Neural cell (in vitro differentiated cells): ENCODE measurements at regions not wholly inside any gene's neighbourhood (a gene's known extent, or its start where the extent isn't known, plus 50 kb on each side); places are given as distances from the start of the nearest gene placed in this dataset.

Experiments
- H2AFZ ChIP-seq: fragments of 200-600, 300-800 bp; sonication (generic), shearing (Covaris generic); 2 replicates; pipeline ENCODE4 v1.6.0; 2014; ENCODE audit warnings: low read depth, mild to moderate bottlenecking, antibody characterized with exemption, low read length, moderate library complexity
- H3F3A ChIP-seq: fragments of 200-600 bp; shearing (Covaris generic); 2 replicates; pipeline ENCODE4 v1.6.1; 2016; ENCODE audit warnings: mild to moderate bottlenecking, moderate library complexity, mixed read lengths, antibody characterized with exemption, low read length; ENCODE audit not compliant: insufficient read depth, poor library complexity, severe bottlenecking
- H3K27ac ChIP-seq: fragments of 200-600, 300-800 bp; sonication (generic), shearing (Covaris generic); 2 replicates; pipeline ENCODE4 v1.5.1; 2014; ENCODE audit warnings: mild to moderate bottlenecking, low read length, moderate library complexity
- H3K27me3 ChIP-seq: fragments of 300-800, 200-600 bp; sonication (generic), shearing (Covaris generic); 2 replicates; pipeline ENCODE4 v1.6.0; 2014; ENCODE audit warnings: mild to moderate bottlenecking, low read depth, low read length, moderate library complexity; ENCODE audit not compliant: insufficient read depth
- H3K36me3 ChIP-seq: fragments of 300-800, 200-600 bp; sonication (generic), shearing (Covaris generic); 2 replicates; pipeline ENCODE4 v1.5.1; 2014; ENCODE audit warnings: mild to moderate bottlenecking, antibody characterized with exemption, low read length, moderate library complexity; ENCODE audit not compliant: insufficient read depth
- H3K4me2 ChIP-seq: fragments of 300-800, 200-600 bp; sonication (generic), shearing (Covaris generic); 2 replicates; pipeline ENCODE4 v1.6.0; 2014; ENCODE audit warnings: mild to moderate bottlenecking, low read length
- H3K4me3 ChIP-seq: fragments of 300-800, 200-600 bp; sonication (generic), shearing (Covaris generic); 2 replicates; pipeline ENCODE4 v1.5.1; 2014; ENCODE audit warnings: mild to moderate bottlenecking, low read length, moderate library complexity
- H3K79me2 ChIP-seq: fragments of 200-600 bp; shearing (Covaris generic); replicated peaks from 2 replicates; pipeline ENCODE4 v1.6.0; 2014; ENCODE audit warnings: mild to moderate bottlenecking, low read length, moderate library complexity; ENCODE audit not compliant: insufficient read depth
- H3K9ac ChIP-seq: fragments of 300-800, 200-600 bp; sonication (generic), shearing (Covaris generic); 2 replicates; pipeline ENCODE4 v1.6.1; 2016; ENCODE audit warnings: mild to moderate bottlenecking, low read length, mixed read lengths
- H3K9me2 ChIP-seq: fragments of 200-600 bp; shearing (Covaris generic); 2 replicates; pipeline ENCODE4 v1.6.1; 2016; ENCODE audit warnings: mild to moderate bottlenecking, low read length, mixed read lengths; ENCODE audit not compliant: insufficient read depth
- H3K9me3 ChIP-seq: fragments of 200-600, 300-800 bp; sonication (generic), shearing (Covaris generic); 2 replicates; pipeline ENCODE4 v1.6.1; 2016; ENCODE audit warnings: mild to moderate bottlenecking, mixed run types, low read length, moderate library complexity, mixed read lengths
- H4K20me1 ChIP-seq: fragments of 200-600 bp; shearing (Covaris generic); 2 replicates; pipeline ENCODE4 v1.6.1; 2016; ENCODE audit warnings: mild to moderate bottlenecking, mixed run types; ENCODE audit not compliant: insufficient read depth
- EP300 ChIP-seq: fragments of 450-650 bp; conservative IDR thresholded peaks from 2 replicates; pipeline ENCODE4 v1.6.1; 2014; ENCODE audit warnings: antibody characterized with exemption, mild to moderate bottlenecking, moderate library complexity; ENCODE audit not compliant: poor library complexity, severe bottlenecking
- EZH2 ChIP-seq: fragments of 200-600, 300-800 bp; shearing (Covaris generic), sonication (generic); IDR thresholded peaks from 2 replicates; pipeline ENCODE4 v1.6.1; 2014; ENCODE audit warnings: antibody characterized with exemption, low read length, borderline replicate concordance, mild to moderate bottlenecking; ENCODE audit not compliant: insufficient read depth, poor library complexity, severe bottlenecking
- MXI1 ChIP-seq: fragments of 450-650 bp; conservative IDR thresholded peaks from 2 replicates; pipeline ENCODE4 v1.6.1; 2014; ENCODE audit warnings: antibody characterized with exemption, mild to moderate bottlenecking; ENCODE audit not compliant: poor library complexity, severe bottlenecking
- POLR2AphosphoS5 ChIP-seq: IDR thresholded peaks from 2 replicates; pipeline ENCODE4 v1.6.1; 2012
- RAD21 ChIP-seq: fragments of 450-650 bp; conservative IDR thresholded peaks from 2 replicates; pipeline ENCODE4 v1.6.1; 2014; ENCODE audit warnings: antibody characterized with exemption, mild to moderate bottlenecking, moderate library complexity
- REST ChIP-seq: IDR thresholded peaks from 2 replicates; pipeline ENCODE4 v1.6.1; 2012; ENCODE audit warnings: borderline replicate concordance
- SMC3 ChIP-seq: fragments of 450-650 bp; conservative IDR thresholded peaks from 2 replicates; pipeline ENCODE4 v1.6.1; 2014; ENCODE audit warnings: antibody characterized with exemption, mild to moderate bottlenecking, moderate library complexity; ENCODE audit not compliant: poor library complexity
- TAF1 ChIP-seq: IDR thresholded peaks from 2 replicates; pipeline ENCODE4 v1.6.1; 2012; ENCODE audit warnings: low read depth
- TF ChIP-seq, protein P1 (sequence below): fragments of 450-650 bp; IDR thresholded peaks from 2 replicates; pipeline ENCODE4 v1.5.1; 2014; ENCODE audit warnings: antibody characterized with exemption, mild to moderate bottlenecking, moderate library complexity; ENCODE audit not compliant: poor library complexity, severe bottlenecking

DNA sequence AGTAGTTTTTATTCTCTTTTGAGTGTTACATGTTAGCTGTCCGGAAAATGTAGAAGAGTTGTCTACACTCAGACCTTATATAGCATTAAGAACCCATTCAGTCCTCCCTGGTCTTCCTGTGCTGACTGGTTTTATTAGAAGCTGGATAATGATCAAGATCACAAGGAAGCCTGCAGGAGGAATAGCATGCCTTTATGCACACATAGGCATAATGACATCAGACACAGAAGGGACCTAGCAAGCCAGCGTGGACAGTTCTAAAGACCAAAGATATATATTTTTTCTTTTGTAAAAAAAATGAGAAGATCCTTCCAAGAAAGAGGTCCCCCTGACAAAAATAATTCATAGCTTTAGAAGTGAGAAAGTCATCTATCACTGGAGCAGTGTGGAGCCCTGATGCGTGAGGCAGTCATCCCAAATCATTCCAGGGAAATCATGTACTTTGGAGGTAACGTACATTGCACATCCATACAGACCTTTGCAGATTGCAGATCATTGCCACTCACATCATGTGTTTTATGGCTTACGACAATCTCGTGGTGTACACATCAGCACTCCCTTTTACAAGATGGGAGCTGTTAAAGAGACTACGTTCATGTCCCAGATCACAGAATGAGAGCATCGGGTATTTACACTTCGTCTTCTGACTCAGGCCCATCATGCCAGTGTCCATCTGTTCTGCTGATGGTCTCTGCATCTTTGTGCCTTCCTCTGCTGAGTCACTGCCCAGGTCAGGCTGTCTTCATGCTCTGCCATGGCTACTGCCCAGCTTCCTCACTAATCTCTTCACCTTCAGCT is 334.0 kb downstream of the SOCS6 start:
- Histone ChIP-seq H3F3A (no peaks in the 10 kb centered on the region), H3K27me3 (no peaks in the 10 kb centered on the region), H3K79me2 (no peaks in the 10 kb centered on the region), H2AFZ (no peak overlapping the region), H3K4me2 (no peak overlapping the region), H3K9me3 (no peaks in the 10 kb centered on the region), H4K20me1 (no peaks in the 10 kb centered on the region), H3K9ac (no peak overlapping the region), H3K4me3 (no peak overlapping the region), H3K27ac (no peak overlapping the region), H3K36me3 (no peaks in the 10 kb centered on the region), H3K9me2 (no peaks in the 10 kb centered on the region)
- TF ChIP-seq TAF1 (no peak), EP300 (no peak), MXI1 (no peak), EZH2 (no peak), POLR2AphosphoS5 (no peak)
- TF ChIP-seq, protein P1, sequence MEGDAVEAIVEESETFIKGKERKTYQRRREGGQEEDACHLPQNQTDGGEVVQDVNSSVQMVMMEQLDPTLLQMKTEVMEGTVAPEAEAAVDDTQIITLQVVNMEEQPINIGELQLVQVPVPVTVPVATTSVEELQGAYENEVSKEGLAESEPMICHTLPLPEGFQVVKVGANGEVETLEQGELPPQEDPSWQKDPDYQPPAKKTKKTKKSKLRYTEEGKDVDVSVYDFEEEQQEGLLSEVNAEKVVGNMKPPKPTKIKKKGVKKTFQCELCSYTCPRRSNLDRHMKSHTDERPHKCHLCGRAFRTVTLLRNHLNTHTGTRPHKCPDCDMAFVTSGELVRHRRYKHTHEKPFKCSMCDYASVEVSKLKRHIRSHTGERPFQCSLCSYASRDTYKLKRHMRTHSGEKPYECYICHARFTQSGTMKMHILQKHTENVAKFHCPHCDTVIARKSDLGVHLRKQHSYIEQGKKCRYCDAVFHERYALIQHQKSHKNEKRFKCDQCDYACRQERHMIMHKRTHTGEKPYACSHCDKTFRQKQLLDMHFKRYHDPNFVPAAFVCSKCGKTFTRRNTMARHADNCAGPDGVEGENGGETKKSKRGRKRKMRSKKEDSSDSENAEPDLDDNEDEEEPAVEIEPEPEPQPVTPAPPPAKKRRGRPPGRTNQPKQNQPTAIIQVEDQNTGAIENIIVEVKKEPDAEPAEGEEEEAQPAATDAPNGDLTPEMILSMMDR, result no peak

GRCh38 chr18:70621710-70622109 is 332.9 kb downstream of the SOCS6 start:
- Histone ChIP-seq H3K36me3 (no peaks in the 10 kb centered on the region), H4K20me1 (no peaks in the 10 kb centered on the region), H2AFZ (no peak overlapping the region), H3K9ac (no peak overlapping the region), H3K4me3 (no peak overlapping the region), H3K4me2 (no peak overlapping the region), H3K9me3 (no peaks in the 10 kb centered on the region), H3K27me3 (no peaks in the 10 kb centered on the region), H3F3A (no peaks in the 10 kb centered on the region), H3K9me2 (no peaks in the 10 kb centered on the region), H3K79me2 (no peaks in the 10 kb centered on the region), H3K27ac (no peak overlapping the region)
- TF ChIP-seq, protein P1, result no peak
- TF ChIP-seq EP300, result no peak
- TF ChIP-seq POLR2AphosphoS5, result no peak
- TF ChIP-seq REST, result no peak
- no peak for TF ChIP-seq EZH2
- no peak for TF ChIP-seq MXI1
- no peak for TF ChIP-seq TAF1
- TF ChIP-seq SMC3, result no peak
- no peak for TF ChIP-seq RAD21
